HG03103 (cell line): ENCODE measurements at regions not wholly inside any gene's neighbourhood (a gene's known extent, or its start where the extent isn't known, plus 50 kb on each side); places are given as distances from the start of the nearest gene placed in this dataset.
A peak's percentile ranks its signal among the peaks of the same experiment; 100 is the strongest.

Source experiments
- ATAC-seq: cut with Tn5 transposase; IDR thresholded peaks from one replicate; pipeline ENCODE4 v1.9.1; 2021; ENCODE audit warnings: low read depth; ENCODE audit not compliant: unreplicated experiment

DNA sequence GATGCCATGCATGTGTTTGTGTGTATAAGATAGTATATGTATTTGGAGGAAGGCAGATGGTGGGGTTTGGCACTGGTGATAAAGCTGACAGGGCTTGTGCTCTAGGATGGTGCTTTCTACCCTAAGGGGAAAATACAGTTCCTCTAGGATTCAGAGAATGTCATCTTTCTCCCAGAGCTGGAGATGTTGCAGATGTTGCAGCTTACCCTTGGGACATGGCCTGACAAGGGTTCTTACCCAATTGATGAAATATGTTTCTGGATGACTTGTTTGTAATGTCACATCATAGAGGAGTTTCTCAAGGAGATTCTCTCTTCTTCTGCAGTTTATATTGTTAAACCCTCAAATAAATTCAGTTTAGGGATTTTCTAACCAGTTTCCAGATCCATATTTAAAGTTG is 52.5 kb upstream of the PITX2 start:
- no peak for ATAC-seq

DNA sequence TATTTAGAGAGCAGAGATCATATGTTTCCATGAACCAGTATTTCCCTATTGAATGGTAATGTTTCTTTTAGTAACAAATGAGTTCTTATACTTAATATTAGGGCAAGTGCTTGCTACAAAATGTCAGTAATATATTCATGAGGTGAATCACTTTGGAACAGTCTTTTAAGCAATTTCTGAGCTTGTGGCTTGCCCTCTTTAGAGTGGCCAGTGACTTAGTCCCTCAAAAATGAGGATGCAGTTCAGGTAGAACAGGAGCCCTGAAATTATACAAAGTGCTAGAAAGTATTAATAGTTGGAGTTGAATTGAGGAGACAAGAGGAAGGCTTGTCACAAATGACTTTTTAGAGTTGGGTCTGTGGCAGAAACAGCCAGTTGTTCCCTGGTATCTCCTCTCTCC is 53.4 kb upstream of the PITX2 start:
- no peak for ATAC-seq

DNA sequence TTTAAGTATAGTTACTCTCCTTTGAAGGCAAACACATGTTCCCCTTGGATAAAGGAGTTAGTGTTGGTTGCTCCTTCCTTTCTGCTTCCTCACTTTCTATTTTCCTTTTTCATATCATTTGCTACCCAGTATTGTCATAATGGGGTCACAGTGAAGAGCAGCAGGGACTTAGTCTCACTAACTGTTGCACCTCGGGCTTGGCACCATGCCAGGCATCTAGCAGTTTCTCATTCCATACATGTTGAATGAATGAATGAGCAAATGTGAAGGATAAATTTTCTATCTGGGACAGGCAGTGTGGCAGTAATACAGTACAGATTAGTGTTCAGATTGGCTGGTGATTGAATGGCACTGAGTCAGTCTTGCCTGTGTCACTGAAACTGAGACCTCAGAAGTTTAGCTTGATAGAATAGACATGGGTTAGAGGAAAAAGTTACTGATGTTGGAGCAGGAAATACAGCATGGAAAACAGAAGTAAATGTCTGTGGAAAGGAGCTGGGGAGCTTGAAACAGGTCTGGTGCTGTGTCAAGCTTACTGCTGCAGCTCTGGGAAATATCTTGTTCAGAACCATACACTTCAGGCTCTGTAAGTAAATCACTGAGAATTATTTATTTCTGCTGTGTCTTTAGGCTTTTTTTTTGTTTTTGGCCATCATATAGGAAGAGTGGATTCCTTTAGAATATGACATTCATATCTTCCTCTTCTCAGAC is 55.8 kb upstream of the PITX2 start:
- no peak for ATAC-seq

DNA sequence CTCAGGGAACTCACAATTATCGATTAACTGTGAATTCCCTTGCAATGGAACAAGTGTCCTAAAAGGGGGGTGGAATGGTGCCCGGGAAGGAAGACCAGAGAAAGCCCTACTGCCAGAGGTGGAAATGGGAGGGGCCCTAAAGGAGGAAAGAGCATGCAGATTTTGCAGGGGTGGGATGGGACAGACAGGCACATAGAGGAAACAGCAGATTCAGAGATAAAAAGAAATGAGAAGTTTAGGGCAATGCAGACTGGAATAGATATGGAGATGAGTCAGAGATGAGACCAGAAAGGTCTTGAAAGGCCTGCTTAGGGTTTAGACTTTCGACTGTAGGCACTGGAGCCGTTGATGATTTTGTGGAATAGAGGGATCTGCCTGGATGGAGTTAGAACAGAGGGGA is 57.4 kb upstream of the PITX2 start:
- ATAC-seq, result no peak

DNA sequence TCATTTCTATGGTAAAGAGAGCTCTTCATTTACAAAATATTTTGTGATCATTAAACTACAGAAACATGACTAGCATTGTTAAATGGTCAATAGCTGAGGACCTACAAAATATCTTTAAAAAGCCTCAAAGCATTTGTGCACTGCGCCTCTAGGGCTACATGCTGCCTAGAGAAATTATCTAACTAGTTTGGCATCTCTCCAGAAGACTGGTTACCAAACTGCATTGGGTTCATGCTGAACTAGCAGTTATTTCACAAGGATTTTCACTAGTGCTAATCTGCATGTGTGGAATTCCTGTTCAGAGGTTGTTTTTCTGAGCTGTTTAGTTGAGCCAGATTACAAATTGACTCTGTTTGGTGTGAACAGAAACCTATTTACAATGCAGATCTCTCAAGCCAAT is 58.5 kb upstream of the PITX2 start:
- no peak for ATAC-seq

DNA sequence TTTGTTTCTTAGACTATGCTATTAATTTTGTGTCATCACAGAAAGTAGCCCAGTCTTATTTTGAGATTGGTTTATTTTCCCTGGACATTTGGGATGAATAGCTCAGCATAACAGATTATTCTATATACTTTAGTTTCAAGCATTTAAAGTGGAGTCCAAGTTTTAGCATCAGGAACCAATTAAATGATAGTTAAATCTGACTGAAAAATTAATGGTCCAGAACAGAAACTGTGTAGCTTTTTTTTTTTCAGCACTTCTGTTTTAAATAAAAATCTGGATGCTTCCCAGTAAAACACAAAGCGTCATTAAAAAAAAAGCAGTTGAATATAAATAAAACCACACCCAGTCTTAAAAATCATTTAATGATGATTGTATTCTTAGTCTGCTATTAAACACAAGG is 59.4 kb upstream of the PITX2 start:
- ATAC-seq, result no peak

DNA sequence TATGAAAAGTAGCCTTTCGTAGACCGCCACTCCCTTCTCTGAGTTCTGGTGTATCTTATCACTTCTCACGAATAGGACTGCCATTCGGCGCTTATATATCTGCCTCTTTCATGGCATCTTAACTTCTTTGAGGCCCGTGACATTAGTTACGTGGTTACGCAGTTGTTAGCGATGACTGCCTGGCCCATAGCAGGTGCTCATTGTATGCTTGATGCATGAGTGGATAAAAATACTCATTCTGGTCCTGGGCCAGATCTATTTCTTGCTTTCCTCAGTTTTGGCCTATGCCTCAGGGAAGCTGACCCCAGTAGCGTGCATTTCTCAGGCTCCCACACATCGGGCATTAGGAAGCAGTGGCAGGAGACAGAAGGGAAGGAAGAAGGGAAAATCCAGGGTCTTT is 60.7 kb upstream of the PITX2 start:
- no peak for ATAC-seq

DNA sequence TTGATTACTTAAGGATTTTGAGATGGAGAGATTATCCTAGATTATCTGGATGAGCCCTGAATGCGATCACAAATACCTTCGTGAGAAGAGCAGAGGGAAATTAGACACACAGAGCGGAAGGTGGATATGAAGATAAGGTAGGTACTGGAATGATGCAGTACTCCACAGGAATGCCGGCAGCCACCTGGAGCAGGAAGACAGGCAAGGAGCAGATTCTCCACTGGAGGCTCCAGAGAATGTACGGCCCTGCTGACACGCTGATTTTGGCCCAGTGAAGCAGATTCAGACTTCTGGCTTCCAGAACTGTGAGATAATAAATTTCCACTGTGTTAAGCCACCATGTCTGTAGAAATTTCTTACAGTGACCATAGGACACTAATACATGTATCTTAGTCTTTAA is 79.4 kb upstream of the PITX2 start:
- no peak for ATAC-seq

DNA sequence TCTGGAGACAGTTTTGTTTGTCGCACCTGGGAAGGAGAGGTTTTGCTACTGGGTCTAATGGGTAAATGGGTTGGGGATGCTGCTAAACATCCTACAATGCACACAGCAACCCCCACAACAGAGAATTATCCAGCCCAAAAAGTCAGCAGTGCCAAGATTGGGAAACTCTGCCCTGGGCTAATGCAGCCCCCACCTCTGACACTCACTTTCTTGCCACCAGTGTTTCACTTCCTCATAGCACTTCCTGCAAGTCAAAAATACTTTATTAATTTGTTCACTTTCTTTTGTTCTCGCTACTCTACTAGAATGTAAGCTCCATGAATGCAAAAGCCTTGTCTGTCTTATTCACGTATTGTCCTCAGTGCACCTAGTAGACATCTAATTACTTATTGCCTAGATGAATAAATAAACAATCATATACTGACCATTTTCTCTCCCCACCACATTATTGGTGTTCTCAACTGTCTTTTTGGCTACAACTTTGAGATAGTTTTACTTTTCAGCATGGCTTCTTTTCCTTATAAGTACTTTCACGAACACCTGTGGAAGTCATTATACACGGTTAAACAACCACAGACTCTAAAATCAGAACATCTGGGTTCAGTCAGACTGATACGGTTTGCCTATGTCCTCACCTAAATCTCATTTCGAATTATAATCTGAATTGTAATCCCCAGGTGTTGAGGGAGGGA is 82.0 kb upstream of the PITX2 start:
- ATAC-seq, result peak; percentile 77

DNA sequence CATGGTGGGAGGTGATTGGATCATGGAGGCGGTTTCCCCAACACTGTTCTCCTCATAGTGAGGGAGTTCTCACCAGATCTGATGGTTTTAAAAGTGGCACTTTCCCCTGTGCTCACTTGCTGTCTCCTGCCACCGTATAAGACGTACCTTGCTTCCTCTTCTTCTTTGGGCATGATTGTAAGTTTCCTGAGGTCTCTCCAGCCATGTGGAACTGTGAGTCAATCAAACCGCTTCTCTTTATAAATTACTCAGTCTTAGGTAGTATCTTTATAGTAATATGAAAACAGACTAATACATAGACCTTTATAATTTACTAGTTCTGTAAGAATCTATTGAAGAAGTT is 82.5 kb upstream of the PITX2 start:
- no peak for ATAC-seq

DNA sequence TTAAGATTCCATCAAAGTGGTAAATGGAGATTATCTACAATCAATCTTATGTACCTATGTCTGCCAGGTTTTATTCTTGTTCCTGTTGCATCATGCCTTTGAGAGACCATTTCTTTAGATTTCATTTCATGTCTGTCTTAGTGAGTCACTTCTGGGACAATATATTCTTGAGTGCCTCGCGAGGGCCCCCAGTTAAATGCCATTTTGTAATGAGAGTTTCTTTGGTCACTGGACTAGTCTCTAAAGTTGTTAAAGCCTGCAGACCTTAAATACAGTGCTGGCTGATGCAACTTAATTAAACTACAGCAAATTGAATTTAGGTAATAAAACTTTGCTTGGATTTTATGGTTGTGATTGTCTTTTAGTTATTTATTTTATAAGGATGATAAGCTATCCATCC is 87.2 kb upstream of the PITX2 start:
- no peak for ATAC-seq

DNA sequence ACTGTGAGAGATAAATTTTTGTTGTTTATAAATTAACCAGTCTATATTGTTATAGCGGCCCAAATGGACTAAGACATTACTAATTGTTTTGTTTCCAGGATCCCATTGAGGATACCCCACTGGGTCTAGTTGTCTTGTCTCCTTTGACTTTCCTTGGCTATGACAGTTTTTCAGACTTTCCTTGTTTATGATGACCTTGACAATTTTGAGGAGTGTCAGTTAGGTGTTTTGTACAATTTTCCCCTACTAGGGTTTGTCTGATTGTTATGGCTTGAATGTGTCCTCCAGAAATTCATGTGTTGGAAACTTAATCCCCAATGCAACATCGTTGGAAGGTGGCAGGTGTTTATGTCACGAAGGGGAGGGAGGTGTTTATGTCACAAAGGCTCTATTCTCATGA is 89.6 kb upstream of the PITX2 start:
- no peak for ATAC-seq

DNA sequence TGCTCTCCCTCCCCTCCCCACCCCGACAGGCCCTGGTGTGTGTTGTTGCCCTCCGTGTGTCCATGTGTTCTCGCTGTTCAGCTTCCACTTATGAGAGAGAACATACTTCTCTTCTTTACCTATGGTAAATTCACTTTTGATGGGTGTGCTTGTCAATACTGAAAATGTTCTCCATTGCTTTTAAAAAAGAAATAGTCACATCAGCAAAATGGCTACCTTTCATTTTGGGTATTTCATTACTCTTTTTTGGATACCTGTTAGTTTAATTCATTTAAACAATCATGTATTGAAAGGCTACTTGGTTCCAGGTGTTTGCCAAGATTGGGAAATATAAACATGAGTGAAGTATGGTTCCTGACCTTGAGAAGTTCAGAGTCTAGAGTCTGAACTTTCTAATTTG is 107.4 kb upstream of the PITX2 start:
- ATAC-seq, result no peak

DNA sequence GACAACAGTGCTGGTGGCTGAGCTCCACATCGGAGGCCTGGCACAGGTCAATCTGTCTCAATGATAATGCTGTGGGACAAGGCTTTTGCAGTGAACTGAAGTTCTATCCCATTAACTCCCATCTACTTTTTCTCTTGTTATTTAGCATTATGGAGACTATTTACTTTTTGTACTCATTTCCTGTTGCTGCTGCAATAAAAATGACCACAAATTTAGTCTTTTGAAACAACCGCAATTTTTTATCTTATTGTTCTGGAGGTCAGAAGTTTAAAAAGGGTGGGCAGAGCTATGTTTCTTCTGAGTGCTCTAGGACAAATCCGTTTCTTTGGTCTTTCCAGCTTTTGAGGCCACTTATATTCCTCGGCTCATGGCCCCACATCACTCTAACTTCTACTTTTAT is 111.0 kb upstream of the PITX2 start:
- no peak for ATAC-seq

DNA sequence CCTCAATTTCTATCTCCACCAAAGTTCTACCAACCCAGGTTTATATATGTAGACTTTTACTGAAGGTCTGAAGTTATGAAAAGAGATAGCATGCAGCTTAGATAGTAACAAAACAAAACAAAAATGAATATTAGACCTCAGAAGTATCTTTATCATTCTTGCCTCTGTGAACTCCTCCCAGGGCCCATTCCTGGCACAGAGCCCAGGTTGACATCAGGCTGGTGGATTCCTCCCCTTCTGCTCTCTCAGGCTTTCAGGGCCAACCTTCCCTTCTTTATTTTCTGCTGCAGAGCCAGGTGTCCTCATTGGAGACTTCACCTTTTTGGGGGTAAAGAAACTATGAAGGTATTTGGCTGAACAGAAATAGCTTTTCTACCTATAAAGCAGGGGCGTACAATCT is 112.8 kb upstream of the PITX2 start:
- no peak for ATAC-seq

DNA sequence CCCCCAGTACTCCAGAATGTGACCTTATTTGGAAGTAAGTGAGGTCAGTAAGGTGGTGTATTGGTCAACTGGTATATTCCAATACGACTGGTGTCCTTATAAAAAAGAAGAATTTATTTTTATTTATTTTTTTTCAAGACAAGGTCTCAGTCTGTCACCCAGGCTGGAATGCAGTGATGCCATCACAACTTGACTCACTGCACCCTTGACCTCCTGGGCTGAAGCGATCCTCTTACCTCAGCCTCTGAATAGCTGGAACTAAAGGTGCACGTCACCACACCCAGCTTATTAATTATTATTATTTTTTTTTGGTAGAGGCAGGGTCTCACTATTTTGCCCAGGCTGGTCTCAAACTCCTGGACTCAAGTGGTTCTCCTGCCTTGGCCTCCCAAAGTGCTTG is 115.1 kb upstream of the PITX2 start:
- no peak for ATAC-seq

DNA sequence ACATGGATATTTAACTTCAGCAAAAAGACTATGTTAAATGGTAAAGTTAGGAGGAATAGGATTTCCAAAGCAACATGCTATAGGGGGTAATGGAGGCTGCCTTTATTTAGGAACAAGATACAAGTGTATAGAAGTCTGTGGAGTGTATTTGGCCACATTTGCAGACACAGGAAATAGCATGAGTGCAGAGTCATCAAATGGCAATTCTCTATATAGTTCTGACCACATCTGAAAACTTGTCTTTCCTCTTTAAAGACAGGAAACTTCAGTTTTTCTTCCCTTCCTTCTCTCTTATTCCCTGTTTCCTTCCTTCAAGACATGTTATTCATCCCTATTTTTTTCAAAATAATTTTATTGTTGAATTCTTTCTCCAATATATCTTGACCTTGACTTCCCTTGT is 119.3 kb upstream of the PITX2 start:
- ATAC-seq, result no peak

DNA sequence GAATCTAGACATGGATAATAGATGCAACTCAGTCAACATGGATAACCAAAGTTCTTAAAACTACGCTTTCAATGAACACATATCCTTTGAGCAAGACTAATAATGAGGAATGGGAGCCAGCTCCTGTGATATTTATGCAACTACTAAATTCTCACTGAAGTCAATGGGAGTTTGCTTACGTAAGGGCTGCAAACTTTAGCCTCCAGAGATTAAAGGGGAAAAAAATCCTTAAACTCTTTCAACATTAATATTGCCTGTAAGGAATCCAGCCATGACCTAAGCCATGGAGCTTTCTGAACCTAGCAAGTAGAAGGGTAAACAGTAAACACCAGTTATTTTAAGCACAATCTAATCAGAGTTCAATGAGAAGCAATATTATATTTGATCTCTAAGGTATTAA is 125.2 kb upstream of the PITX2 start:
- ATAC-seq, result no peak

DNA sequence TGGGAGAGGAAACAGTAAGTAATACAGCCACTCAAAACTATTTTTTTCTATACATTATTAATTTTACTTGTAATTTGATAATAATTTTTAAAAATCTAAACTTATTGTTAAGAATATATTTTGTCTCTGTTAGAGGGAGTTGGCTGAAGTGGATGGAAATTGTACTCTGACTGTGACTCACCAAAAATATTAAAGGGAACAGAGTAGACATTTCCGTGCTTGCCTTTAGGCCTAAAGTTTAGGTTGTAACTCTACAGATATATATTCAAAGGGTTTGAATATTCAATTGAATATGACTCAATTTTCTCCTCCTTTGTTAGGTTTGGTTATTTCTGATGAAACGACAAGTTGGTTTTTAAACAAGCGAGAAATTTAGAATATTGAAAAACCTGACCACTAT is 128.3 kb upstream of the PITX2 start:
- no peak for ATAC-seq

DNA sequence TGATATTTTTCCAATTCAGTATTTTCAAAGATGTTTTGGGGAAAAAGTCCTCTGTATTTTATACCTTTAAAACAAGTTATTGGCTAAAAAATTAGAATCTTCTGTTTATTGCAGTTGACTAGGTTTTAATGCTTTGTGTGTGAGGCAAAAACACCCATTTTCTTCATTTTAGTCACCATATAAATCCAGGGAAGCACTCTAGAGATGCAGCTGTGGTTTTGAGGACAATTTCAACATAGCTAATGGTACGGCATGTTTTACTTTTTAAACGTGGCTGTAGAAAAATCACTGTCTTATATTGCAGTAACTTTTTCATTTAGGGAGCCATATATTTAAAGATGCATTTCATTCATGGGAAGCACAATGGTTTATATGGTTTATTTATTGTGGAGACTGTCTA is 129.1 kb upstream of the PITX2 start:
- no peak for ATAC-seq

DNA sequence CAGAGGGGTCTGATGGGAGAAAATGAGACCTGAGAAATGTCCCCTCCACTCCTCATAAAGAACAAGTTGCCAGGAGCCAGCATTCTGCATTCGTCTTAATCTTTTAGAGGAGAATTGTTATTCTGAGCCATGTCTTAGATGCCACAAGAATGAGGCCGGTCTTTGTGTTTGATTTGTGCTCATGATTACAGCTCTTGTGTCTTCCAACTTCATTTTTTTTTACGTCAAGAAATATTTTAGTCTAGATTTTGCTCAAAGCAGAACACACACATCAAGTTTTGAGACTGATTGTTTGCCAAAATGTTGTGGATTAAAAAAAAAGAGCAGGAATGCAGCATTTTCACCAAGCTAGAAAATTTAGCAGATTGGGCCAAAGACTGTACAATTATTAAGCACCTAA is 130.6 kb upstream of the PITX2 start:
- ATAC-seq, result no peak

DNA sequence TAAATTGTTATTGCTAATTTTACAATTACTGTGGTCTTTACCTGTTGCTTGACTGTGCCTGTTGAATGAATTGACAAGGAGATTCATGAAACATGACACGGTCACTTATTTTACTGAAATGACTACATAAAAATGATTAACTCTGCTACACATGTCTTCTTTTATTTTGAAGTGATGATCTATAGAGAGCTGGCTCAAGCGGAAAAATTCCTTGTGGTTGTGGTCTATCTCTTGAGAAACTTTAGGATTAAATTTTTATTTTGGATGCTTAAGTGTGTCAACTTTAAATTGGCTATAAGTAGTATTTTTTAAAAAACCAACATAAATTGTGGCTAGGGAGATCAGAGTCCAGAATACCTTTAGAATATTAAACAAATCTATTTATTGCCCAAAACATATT is 131.8 kb upstream of the PITX2 start:
- no peak for ATAC-seq

DNA sequence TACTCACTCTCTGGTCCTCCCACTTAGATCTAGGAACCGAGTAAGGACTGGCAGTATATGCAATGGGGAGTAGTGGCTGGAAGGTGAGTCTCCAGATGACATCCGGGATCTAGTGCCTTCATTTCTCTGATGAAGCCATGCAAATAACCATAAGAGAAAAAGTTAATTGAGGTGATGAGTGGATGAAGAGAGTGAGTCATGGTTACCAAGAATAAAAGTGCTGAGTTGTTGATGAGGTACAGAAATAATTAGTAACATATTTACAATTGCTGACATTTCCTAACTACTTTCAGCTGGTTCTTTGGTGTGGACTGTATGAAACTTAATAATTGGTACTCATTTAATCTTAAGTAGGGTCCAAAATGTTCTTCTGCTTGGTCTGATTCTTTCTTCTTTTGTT is 146.7 kb upstream of the PITX2 start:
- ATAC-seq, result no peak
